Tibial artery (tissue), 4 donors: ENCODE measurements at regions not wholly inside any gene's neighbourhood (a gene's known extent, or its start where the extent isn't known, plus 50 kb on each side); places are given as distances from the start of the nearest gene placed in this dataset.

Source experiments
- DNase-seq, 2 donors: peaks; one replicate each; pipeline ENCODE4 v3.0.0-alpha.2; 2019
- H3K27ac ChIP-seq, 2 donors: fragments of 200-600 bp; sonication (generic) in 1 of 2; 1 replicate in 1 of 2; 2 replicates in 1 of 2; pipeline ENCODE4 v1.5.1; 2018 to 2019; ENCODE audit warnings: mild to moderate bottlenecking in 1 of 2
- H3K27me3 ChIP-seq, 2 donors: fragments of 200-600 bp; sonication (generic) in 1 of 2; one replicate each; pipeline versions ENCODE4 v1.5.1 to v1.6.0; 2016 to 2019
- H3K36me3 ChIP-seq, 3 donors: fragments of 200-600 bp; sonication (generic) in 2 of 3; one replicate each; pipeline ENCODE4 v1.5.1; 2016 to 2019; ENCODE audit warnings: mild to moderate bottlenecking in 2 of 3
- H3K4me1 ChIP-seq, 4 donors: fragments of 200-600 bp; sonication (generic) in 2 of 4; 1 replicate in 3 of 4; 2 replicates in 1 of 4; pipeline ENCODE4 v1.5.1; 2016 to 2019
- H3K4me3 ChIP-seq, 2 donors: fragments of 200-600 bp; sonication (generic) in 1 of 2; 1 replicate in 1 of 2; 2 replicates in 1 of 2; pipeline ENCODE4 v1.5.1; 2018 to 2019; ENCODE audit warnings: mild to moderate bottlenecking in 2 of 2
- H3K9me3 ChIP-seq, 3 donors: fragments of 200-600 bp; sonication (generic) in 1 of 3; one replicate each; pipeline ENCODE4 v1.5.1; 2016 to 2019
- intact Hi-C: fragments of 100-400 bp; cut with DNase I; formaldehyde crosslinking; loops from one replicate; pipeline ENCODE4 v1.15.0; 2023; ENCODE audit warnings: low total_unique reads
- TF ChIP-seq, protein P1 (sequence below), 2 experiments: fragments of 200-600 bp in 1 of 2; fragments of 450-650 bp in 1 of 2; IDR thresholded peaks; one replicate each; pipeline ENCODE4 v1.5.1; 2017 to 2019; ENCODE audit warnings: antibody characterized with exemption in 2 of 2, mild to moderate bottlenecking in 1 of 2, moderate library complexity in 1 of 2

DNA sequence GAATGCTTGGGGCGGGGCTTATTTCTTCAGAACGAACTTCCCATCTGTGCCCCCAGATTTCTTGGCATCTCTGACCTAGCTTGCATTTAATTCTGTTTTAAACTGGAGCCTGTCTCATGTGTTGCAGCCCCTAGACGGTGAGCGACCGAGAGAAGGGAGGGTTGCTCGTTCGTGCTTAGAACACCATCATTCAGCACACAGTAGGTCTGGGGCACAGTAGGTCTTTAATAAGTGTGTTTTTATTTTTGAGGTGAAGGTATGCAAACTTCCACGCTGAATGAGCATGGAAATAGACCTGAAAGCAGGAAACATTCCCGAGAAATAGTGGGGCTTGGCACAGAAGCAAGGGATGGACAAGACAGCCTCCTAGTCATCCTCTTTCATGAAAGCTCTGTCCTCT is 57.0 kb upstream of the TAC4 start:
- H3K27ac ChIP-seq: no peak overlapping the region
- H3K4me3 ChIP-seq: no peak overlapping the region
- intact Hi-C loops: no loop called here
- H3K36me3 ChIP-seq: no peaks in the 10 kb centered on the region
- H3K27me3 ChIP-seq: peaks cover 0 to 81% of the 10 kb centered on the region in 2 donors
- no peak for DNase-seq
- no peaks in the 10 kb centered on the region for H3K9me3 ChIP-seq
- TF ChIP-seq, protein P1, sequence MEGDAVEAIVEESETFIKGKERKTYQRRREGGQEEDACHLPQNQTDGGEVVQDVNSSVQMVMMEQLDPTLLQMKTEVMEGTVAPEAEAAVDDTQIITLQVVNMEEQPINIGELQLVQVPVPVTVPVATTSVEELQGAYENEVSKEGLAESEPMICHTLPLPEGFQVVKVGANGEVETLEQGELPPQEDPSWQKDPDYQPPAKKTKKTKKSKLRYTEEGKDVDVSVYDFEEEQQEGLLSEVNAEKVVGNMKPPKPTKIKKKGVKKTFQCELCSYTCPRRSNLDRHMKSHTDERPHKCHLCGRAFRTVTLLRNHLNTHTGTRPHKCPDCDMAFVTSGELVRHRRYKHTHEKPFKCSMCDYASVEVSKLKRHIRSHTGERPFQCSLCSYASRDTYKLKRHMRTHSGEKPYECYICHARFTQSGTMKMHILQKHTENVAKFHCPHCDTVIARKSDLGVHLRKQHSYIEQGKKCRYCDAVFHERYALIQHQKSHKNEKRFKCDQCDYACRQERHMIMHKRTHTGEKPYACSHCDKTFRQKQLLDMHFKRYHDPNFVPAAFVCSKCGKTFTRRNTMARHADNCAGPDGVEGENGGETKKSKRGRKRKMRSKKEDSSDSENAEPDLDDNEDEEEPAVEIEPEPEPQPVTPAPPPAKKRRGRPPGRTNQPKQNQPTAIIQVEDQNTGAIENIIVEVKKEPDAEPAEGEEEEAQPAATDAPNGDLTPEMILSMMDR (IDR thresholded peaks at IDR 0.05): no peak
- H3K4me1 ChIP-seq: peaks cover 0 to 10% (median 7%) of the 10 kb centered on the region in 4 donors

DNA sequence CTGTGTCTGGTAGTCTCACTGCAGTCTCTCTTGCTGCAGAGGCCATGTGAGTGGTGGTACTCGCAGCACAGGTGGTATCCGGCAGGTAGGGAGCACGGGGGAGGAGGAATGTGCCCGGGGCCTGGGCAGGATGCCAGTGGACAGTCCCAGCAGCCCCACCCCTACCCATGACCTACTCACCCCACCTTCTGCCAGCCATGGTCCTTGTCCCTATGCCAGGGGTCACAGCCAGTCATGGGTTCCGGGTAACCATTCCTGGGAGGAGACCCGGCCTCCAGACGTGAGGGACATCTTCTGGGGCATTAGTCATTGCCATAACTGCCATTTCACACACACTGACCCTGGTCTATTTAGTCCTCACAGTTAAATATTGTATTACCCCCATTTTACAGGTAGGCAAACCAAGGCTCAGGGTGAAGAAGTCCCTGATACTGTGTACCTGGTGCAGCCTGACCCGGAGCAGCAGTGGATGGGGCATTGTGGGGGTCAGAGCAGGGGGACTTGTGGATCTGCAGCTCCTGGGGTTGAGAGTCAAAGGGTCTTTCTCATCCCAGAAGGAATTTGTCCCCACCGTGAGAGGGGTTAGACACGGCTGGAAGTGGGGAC is 58.8 kb upstream of the TAC4 start:
- no peaks in the 10 kb centered on the region for H3K9me3 ChIP-seq
- TF ChIP-seq, protein P1 (IDR thresholded peaks at IDR 0.05): no peak
- H3K36me3 ChIP-seq: no peaks in the 10 kb centered on the region
- H3K27me3 ChIP-seq: peaks cover 0 to 94% of the 10 kb centered on the region in 2 donors
- intact Hi-C loops: no loop called here
- no peak overlapping the region for H3K27ac ChIP-seq
- H3K4me1 ChIP-seq: peaks cover 0 to 17% (median 12%) of the 10 kb centered on the region in 4 donors
- no peak overlapping the region for H3K4me3 ChIP-seq
- no peak for DNase-seq

DNA sequence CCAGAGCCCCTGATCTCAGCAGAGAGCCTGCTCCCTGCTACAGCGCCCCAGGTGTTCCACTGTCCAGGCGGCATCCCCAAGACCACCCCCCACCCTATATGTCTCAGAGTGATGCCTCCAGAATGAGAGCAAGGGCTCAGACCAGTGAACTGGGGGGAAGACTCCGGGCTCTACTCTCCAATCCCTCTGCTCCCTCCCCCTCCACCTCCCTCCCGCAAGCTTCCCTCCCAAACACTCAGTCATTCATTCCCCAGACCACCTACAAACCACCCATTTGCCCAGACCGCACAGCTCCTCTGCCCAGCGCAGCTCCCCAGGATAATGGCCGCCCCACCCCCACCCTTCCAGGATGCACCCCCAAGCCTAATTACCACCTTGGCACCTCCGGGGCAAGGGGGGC is 59.4 kb upstream of the TAC4 start:
- no peaks in the 10 kb centered on the region for H3K36me3 ChIP-seq
- peaks cover 0 to 97% of the 10 kb centered on the region in 2 donors for H3K27me3 ChIP-seq
- no peak overlapping the region for H3K27ac ChIP-seq
- TF ChIP-seq, protein P1 (IDR thresholded peaks at IDR 0.05): no peak
- peaks cover 0 to 12% (median 7%) of the 10 kb centered on the region in 4 donors for H3K4me1 ChIP-seq
- intact Hi-C loops: no loop called here
- H3K9me3 ChIP-seq: no peaks in the 10 kb centered on the region
- no peak for DNase-seq
- no peak overlapping the region for H3K4me3 ChIP-seq

DNA sequence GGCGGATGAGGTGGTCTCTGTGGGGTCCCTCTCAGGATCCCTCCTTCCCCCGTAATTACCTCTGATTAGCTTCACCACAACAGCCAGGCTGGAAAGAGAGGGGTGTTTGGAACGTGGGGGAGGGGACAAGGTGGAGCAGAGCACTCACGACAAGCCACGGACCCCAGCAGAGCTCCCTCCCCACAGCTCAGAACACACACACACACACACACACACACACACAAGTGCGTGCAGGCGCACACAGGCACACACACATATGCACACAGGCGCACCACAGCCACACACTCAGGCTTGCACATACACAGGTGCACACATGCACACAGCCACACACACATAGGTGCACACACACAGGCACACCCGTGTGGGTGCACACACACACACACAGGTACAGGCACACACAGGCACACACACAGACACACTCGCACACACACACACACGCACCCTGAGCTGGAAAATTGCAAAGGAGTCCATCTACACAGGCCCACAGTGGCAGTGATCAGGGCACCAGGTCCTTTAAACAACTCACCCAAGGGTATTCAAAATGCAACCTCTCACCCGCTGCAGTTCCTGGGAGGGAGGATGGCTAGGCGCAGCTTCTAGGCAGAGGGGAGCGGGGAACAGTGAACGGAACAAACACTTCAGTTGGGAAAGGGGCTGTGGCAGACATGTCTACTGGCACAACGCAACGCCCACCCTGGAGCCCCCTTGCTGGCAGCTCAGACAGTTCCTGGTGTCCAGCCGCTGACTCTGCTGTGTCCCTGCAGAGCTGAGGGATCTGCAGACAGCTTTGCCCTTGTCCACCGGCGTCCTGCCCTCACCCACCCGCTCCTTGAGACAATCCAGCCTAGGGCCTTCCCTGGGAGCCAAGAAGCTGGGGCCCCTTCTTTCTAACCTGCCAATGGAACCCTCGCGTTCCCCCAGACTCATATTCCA is 59.9 kb upstream of the DLX4 start:
- intact Hi-C loops: no loop called here
- no peaks in the 10 kb centered on the region for H3K9me3 ChIP-seq
- no peak overlapping the region for H3K27ac ChIP-seq
- no peak overlapping the region for H3K4me3 ChIP-seq
- no peak for DNase-seq
- peaks cover 0 to 94% of the 10 kb centered on the region in 2 donors for H3K27me3 ChIP-seq
- H3K4me1 ChIP-seq: peaks cover 0 to 9% (median 6%) of the 10 kb centered on the region in 4 donors
- TF ChIP-seq, protein P1 (IDR thresholded peaks at IDR 0.05): no peak
- H3K36me3 ChIP-seq: no peaks in the 10 kb centered on the region

DNA sequence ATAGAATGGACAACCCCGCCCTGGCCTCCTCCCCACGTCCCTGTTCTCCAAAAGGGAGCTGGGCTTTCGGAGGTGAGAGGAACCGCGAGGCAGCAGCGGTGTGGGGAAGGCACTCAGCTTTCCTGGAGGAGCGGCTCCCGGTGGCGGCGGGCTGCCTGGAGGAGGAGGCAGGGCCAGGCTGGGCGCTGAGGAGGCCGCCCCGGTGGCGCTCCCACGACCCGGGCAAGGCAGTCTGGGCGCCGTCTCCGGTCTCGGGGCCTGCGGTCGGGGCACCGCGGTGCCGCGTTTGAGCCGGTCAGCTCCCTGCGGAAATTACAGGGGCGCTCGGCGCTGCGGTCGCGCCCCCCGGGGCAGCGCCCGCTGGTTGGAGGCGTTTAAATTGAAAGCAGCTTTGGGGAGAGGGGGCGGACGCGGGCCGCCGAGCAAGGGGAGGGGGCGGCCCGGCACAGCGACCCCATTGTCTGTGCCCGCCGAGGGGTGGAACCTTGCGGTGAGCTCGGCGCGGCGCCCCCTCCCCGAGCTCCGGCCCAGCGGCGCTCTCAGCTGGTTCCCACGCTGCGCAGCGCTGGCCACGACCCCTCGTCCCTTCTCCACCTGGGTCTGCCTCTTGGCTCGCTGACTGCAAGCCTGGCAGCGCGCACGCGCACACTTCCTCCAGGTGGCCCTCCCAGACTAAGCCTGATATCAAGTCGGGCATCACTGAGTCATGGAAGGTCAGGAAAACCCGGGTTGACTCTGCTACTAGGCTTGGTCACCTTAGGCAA is 58.7 kb upstream of the DLX4 start:
- Histone ChIP-seq H3K36me3 (no peaks in the 10 kb centered on the region), H3K27me3 (peaks cover 0 to 89% of the 10 kb centered on the region in 2 donors), H3K4me3 (no peak overlapping the region), H3K27ac (no peak overlapping the region), H3K9me3 (no peaks in the 10 kb centered on the region), H3K4me1 (peaks cover 0 to 9% (median 6%) of the 10 kb centered on the region in 4 donors)
- no peak for DNase-seq
- intact Hi-C loops: no loop called here
- TF ChIP-seq, protein P1 (IDR thresholded peaks at IDR 0.05): no peak
